Stimulated activated CD8-positive, alpha-beta memory T cell treated with anti-CD3 and anti-CD28 coated beads, Interleukin-7, amount 100 ng/mL, for 48 hours (primary cell): ENCODE measurements at regions not wholly inside any gene's neighbourhood (a gene's known extent, or its start where the extent isn't known, plus 50 kb on each side); places are given as distances from the start of the nearest gene placed in this dataset.
A peak's percentile ranks its signal among the peaks of the same experiment; 100 is the strongest.
"Not testable (repeated sequence)": the region's sequence is repeated elsewhere in the genome, so short reads cannot be mapped to it uniquely, and the experiment has no call there.

Experiments used
- DNase-seq, 2 donors: peaks; one replicate each; pipeline ENCODE4 v3.0.0-alpha.2; 2020; ENCODE audit warnings: low read depth in 1 of 2; ENCODE audit errors: extremely low read depth in 1 of 2

- DNase-seq, result no peak
Observed at GRCh38 chr6:140537211-140537610, 1162.8 kb upstream of the CITED2 start.

- no peak for DNase-seq
Observed at GRCh38 chr6:140535511-140535910, 1161.1 kb upstream of the CITED2 start.

GRCh38 chr6:140533526-140533925 lies 1159.1 kb upstream of the CITED2 start:
- DNase-seq, result no peak

- DNase-seq, result no peak
Observed at GRCh38 chr6:140504776-140505175, 1130.3 kb upstream of the CITED2 start.

- no peak for DNase-seq
Observed at GRCh38 chr6:140500849-140501248, 1126.4 kb upstream of the CITED2 start.

- DNase-seq, result no peak
Observed at GRCh38 chr6:140499607-140500006, 1125.2 kb upstream of the CITED2 start.

- no peak for DNase-seq
Observed at GRCh38 chr6:140494321-140495108, 1120.1 kb upstream of the CITED2 start.

- DNase-seq, result not testable (repeated sequence)
Observed at GRCh38 chr6:140493470-140493869, 1119.0 kb upstream of the CITED2 start.

- no peak for DNase-seq
Observed at GRCh38 chr6:140490081-140490480, 1115.6 kb upstream of the CITED2 start.

- DNase-seq, result no peak
Observed at GRCh38 chr6:140487586-140487985, 1113.1 kb upstream of the CITED2 start.

- no peak for DNase-seq
Observed at GRCh38 chr6:140486450-140487361, 1112.3 kb upstream of the CITED2 start.

GRCh38 chr6:140485740-140486449 lies 1111.4 kb upstream of the CITED2 start:
- DNase-seq, result peak in 1 of 2 donors; percentile 0

GRCh38 chr6:140480852-140481251 lies 1106.4 kb upstream of the CITED2 start:
- no peak for DNase-seq

- no peak for DNase-seq
Observed at GRCh38 chr6:140478631-140479030, 1104.2 kb upstream of the CITED2 start.

- no peak for DNase-seq
Observed at GRCh38 chr6:140475086-140475485, 1100.6 kb upstream of the CITED2 start.

GRCh38 chr6:140464720-140465119 lies 1090.3 kb upstream of the CITED2 start:
- no peak for DNase-seq

- no peak for DNase-seq
Observed at GRCh38 chr6:140463312-140463710, 1088.9 kb upstream of the CITED2 start.

GRCh38 chr6:140462453-140463311 lies 1088.2 kb upstream of the CITED2 start:
- no peak for DNase-seq

GRCh38 chr6:140462076-140462452 lies 1087.6 kb upstream of the CITED2 start:
- no peak for DNase-seq

- no peak for DNase-seq
Observed at GRCh38 chr6:140460267-140460666, 1085.8 kb upstream of the CITED2 start.
